HG02763 (cell line): ENCODE measurements at regions not wholly inside any gene's neighbourhood (a gene's known extent, or its start where the extent isn't known, plus 50 kb on each side); places are given as distances from the start of the nearest gene placed in this dataset.
"Not testable (repeated sequence)": the region's sequence is repeated elsewhere in the genome, so short reads cannot be mapped to it uniquely, and the experiment has no call there.

Experiments used
- ATAC-seq: cut with Tn5 transposase; IDR thresholded peaks from one replicate; pipeline ENCODE4 v1.9.1; 2021; ENCODE audit warnings: mild to moderate bottlenecking, moderate library complexity; ENCODE audit not compliant: unreplicated experiment

- ATAC-seq: no peak
Observed at GRCh38 chr21:14903172-14903865, 161.5 kb downstream of the NRIP1 start.

- ATAC-seq: no peak
Observed at GRCh38 chr21:14901482-14901958, 163.3 kb downstream of the NRIP1 start.

DNA sequence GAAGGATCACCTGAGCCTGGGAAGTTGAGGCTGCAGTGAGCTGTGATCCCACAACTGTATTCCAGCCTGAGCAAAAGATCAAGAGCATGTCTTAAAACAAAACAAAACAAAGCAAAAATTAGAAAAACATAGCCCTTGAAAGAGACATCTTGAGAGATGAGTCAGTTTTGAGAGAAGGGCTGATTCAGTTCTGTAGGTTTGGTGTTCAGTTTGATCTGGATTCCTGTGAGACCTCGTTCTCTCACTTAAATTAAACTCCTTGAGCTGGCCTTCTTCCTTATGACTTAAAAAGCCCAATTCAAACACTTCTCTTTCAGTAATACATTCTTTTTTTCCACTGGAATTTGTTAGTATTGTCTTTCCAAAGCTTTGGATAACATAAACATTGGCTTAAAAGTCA is 164.2 kb downstream of the NRIP1 start:
- no peak for ATAC-seq

GRCh38 chr21:14900058-14900457 is 164.7 kb downstream of the NRIP1 start:
- ATAC-seq: no peak

DNA sequence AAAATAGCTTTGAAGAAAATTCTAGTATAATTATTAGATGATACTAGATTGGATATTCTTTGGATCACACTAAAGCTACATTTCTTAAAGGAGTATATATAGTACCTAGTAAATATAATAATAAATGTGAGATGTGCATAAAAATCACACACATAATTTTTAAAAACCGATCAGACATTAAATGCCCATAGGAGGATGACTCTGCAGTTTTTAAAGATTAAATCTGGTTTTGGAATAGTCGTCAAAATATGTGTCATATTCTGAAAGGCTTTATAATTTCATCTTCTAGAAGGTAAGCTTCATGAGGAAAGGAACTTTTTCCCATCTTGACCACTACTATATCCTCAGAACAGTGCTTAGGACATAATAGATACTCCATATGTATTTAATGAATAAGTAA is 169.0 kb downstream of the NRIP1 start:
- no peak for ATAC-seq

DNA sequence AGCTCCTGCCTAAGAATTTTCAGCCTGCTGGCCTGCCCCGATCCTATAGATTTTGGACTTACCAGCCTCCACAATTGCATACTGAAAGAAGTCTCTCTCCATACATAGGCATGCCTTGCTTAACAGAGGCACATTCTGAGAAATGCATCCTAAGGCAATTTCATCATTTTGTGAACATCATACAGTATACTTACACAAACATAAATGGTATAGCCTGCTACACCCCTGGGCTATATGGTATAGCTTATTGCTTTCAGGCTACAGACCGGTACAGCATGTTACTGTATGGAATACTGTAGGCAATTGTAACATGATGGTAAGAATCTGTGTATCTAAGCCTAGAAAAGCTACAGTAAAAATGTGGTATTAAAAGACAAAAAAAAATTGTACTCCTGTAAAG is 174.7 kb downstream of the NRIP1 start:
- ATAC-seq: no peak

DNA sequence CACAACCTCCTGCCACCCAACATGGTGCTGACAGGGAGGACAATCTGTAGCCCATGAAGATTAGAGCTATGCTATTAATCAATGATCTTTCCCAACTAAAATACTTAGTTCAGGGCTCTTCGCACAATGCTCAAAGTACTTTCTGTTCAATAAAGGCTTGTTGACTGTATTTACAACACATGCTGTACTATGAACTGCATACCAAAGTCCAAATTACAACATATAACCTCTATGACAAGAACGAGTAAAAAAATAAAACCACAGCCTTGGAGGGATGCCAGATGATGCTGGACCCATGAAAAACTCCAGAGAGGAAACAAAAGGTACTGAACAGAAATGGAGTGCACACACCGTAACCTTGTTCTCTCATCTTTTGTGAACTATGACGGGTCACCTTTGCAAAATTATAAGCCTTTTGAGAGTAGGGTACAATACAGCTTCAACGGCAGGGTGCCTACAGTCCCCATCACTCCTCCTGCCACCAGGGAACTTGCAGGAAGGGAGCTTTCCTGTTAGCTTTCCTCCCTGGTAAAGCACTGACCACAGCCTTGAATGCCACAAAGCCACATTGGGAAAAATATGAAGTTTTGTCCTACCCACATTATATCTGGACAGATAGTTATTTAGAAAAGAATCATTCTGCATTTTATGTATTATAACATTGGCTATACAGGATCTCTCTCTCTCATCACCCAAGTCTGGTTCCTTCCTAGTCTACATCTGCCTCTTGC is 175.6 kb downstream of the NRIP1 start:
- ATAC-seq: no peak

- no peak for ATAC-seq
Observed at GRCh38 chr21:14888202-14888601, 176.6 kb downstream of the NRIP1 start.

DNA sequence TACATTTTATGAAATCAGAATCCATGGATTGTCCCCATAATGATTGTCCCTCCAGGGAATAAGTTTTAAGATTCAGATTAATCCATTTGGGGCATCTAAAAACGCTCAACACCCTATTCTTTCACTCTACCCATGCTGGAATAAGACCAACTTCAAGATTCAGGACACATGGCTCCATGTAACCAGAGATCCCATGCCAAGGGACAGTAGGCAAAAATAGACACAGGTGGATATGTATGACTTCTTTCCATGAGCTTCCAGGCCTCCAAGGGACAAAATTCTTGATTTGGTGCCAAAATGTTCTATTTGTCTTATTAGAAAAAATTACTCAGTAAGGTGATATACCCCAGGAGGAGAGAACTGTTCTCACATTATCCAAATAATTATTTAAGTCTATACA is 178.8 kb downstream of the NRIP1 start:
- no peak for ATAC-seq

GRCh38 chr21:14883351-14883750 is 181.4 kb downstream of the NRIP1 start:
- no peak for ATAC-seq

GRCh38 chr21:14882545-14882944 is 182.3 kb downstream of the NRIP1 start:
- ATAC-seq: not testable (repeated sequence)

DNA sequence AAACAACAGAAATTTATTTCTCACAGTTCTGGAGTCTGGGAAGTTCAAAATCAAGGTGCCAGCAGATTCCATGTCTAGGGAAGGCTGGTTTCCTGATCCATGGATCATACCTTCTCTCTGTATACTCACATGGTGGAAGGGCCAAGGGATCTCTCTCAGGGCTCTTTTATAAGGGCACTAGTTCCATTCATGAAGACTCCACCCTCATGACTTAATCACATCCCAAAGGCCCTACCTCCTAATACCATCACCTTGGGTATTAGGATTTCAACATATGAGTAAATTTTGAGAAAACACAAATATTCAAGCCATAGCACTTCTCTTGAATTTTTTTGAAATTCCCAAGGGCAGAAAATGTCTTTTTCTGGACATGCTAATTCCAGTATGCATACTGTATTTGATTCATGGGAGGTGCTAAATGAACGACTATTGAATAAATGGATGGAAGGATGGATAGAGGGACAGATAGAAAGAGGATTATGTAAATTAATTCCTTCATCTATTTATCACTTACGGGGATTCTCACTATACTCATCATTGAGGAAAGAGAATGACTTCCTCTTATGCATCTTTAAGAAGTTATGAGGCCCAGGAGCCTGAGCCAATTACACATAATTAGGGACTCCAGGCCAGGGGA is 182.8 kb downstream of the NRIP1 start:
- no peak for ATAC-seq

- ATAC-seq: no peak
Observed at GRCh38 chr21:14880922-14881321, 183.9 kb downstream of the NRIP1 start.

GRCh38 chr21:14879458-14879857 is 185.3 kb downstream of the NRIP1 start:
- no peak for ATAC-seq

GRCh38 chr21:14878971-14879370 is 185.8 kb downstream of the NRIP1 start:
- no peak for ATAC-seq

DNA sequence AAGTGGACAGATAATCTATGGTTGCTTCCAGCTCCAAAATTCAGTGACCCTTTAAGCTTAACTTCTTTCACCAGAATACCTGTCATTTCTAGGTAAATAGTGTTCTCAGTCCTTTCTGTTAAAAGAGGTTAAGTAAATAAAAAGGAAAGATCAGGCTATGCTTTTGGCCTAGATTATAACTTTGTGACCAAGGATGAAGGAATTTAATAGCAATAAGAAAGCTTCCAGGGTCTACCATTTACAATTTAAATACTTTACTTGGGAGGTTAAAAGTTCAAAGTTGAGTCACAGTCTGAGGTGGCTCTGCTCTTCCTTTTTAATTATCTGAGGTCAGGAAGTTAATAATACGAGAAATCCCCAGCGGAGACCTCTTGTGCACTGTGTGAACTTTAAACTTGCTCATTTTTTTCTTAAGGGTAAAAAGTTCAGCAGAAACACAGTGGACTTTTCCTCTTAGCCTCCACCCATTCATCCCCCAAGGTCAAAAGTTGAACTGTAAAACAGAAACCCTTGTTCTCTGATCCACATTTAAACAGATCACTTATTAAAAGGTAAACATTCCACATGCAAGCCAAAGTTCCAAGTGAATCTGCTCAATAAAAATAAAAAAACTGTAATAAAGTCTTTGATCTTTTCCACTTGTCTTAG is 187.1 kb downstream of the NRIP1 start:
- ATAC-seq: no peak

GRCh38 chr21:14876524-14876840 is 188.3 kb downstream of the NRIP1 start:
- ATAC-seq: no peak

DNA sequence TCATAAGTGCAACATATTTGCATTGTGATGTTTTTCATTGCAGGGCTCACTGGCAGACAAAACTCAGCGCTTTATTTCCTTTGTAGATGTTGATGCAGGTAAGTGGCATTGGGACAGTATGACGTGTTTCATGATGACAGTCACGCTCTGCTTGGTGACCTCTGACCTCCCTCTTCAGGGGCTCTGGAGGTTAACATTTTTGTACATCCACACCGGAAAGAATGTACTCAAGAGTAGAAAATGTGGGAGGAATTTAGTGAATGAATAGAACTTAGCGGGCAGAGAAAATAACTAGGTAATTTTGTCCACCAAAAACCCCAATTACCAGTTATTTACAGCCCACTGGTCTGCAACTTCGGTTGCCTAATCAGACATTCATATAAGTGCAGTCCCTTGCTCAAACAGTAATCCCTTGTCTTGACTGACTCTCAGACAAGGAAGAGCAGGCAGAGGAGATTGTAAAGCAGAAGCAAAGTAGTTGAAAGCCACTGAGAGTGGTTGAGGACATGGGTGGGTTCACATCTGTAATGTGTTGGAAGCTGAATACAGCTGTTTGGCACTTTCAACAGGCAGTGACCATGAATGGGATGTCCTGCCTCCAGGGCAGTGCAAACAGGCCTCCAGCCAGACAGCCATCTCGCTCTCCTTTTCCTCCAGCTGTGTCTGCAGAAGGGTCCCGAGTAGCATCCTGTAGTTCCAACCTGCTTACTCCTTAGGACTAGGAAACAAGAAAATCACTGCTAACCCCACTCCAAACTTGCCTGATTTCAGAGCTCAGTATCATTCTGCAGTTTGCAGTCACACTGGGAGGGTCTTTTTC is 188.9 kb downstream of the NRIP1 start:
- peak; percentile 71 for ATAC-seq

DNA sequence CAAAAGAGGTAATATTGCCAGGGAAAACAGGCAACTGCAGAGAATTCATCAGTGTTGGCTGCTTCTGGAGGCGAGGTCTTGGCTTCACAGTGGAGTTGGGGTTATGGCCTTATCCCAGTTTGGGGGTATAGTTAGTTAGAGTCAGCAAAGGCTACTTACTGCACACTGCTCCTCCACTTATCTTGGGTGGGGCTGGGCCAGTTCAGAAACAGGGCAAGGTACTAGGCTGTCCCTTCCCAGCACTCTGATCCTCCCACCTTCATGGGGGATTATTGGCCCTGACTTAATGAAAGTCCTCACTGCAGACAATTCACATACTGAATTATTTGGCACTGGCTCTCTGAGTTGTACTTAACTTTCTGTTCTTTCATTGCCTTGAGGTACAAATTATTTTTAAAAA is 189.6 kb downstream of the NRIP1 start:
- no peak for ATAC-seq

- no peak for ATAC-seq
Observed at GRCh38 chr21:14874379-14874778, 190.4 kb downstream of the NRIP1 start.

- no peak for ATAC-seq
Observed at GRCh38 chr21:14871861-14872260, 192.9 kb downstream of the NRIP1 start.
